GM12865 (cell line): ENCODE measurements at regions not wholly inside any gene's neighbourhood (a gene's known extent, or its start where the extent isn't known, plus 50 kb on each side); places are given as distances from the start of the nearest gene placed in this dataset.

Experiments
- DNase-seq: peaks from one replicate; pipeline ENCODE4 v3.0.0; 2010; ENCODE audit warnings: low read depth
- H3K4me3 ChIP-seq: 2 replicates; pipeline ENCODE4 v1.5.1; 2011; ENCODE audit warnings: mild to moderate bottlenecking, low read depth, low read length, control low read depth
- TF ChIP-seq, protein P1 (sequence below): IDR thresholded peaks from 2 replicates; pipeline ENCODE4 v1.5.1; 2011; ENCODE audit warnings: low read length, control low read depth, low read depth, inconsistent platforms; ENCODE audit not compliant: insufficient read depth; ENCODE audit errors: missing control alignments

DNA sequence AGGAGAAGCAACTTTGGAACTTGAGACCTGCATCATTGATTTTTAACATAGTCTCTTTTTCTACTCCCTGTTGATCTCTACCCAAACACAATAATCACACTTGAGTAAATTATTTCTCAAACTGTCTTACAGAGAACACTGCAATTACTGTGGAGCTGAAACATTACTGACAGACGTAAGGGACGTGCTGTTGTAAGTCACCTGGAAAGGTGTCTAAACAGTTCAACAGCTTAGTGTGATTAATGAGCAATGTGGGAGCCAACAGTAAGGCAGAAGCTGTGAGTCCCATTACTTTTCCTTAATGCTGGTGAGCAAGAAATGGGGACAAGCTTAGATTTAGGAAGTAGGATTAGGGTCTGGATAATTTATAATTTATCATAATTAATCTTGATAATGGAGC is 265.7 kb downstream of the DLEU7 start:
- TF ChIP-seq, protein P1, sequence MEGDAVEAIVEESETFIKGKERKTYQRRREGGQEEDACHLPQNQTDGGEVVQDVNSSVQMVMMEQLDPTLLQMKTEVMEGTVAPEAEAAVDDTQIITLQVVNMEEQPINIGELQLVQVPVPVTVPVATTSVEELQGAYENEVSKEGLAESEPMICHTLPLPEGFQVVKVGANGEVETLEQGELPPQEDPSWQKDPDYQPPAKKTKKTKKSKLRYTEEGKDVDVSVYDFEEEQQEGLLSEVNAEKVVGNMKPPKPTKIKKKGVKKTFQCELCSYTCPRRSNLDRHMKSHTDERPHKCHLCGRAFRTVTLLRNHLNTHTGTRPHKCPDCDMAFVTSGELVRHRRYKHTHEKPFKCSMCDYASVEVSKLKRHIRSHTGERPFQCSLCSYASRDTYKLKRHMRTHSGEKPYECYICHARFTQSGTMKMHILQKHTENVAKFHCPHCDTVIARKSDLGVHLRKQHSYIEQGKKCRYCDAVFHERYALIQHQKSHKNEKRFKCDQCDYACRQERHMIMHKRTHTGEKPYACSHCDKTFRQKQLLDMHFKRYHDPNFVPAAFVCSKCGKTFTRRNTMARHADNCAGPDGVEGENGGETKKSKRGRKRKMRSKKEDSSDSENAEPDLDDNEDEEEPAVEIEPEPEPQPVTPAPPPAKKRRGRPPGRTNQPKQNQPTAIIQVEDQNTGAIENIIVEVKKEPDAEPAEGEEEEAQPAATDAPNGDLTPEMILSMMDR, result no peak
- no peak overlapping the region for H3K4me3 ChIP-seq
- DNase-seq, result no peak

DNA sequence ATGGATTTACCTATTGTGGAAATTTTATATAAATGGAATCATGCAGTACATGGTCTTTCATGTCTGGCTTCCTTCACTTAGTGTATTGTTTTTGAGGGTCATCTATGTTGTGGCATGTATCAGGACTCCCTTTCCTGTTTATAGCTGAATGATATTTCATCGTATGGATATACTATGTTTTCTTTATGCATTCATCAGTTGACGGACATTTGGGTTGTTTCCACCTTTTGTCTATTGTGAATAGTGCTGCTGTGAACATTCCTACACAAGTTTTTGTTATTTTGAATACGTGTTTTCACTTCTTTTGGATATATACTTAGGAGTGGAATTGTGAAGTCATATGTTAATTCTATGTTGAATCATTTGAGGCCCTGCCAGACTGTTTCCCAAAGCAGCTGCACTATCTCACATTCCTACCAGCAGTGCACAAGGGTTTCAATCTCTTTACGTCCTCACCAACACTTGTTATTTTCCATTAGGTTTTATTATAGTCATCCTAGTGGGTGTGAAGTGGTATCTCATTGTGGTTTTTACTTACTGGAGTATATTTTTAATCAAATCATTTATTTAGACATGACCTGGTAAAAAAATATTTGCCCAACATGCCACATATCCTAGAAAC is 262.7 kb downstream of the DLEU7 start:
- no peak overlapping the region for H3K4me3 ChIP-seq
- TF ChIP-seq, protein P1, result no peak
- no peak for DNase-seq

DNA sequence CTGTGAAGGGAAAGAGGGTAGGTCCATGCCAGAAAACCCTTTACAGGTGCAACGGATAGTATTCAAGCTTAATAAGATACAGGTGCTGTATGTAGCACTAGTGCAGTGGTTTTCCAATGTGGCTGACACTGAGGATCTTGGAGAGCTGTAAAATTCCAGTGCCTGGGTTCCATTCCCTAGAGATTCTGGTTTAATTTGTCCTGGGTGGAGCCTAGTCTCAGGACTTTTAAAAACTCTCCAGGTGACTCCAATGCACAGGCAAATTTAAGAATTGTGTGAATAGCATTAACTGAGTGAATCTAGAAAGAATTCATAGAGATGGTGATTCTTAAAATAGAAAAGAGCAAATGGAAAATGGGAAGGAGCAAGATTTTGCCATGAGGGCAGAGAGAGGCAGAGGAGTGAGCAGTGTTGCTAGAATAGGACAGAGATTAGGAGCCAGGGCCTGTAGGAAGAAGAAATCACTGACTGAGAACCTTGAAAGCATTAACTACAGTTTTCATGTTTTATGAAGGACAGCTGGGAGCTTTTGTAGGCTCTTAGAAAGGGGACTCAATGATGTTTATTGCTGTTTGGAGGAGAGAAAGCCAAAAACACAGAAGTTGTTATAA is 261.8 kb downstream of the DLEU7 start:
- H3K4me3 ChIP-seq, result no peak overlapping the region
- TF ChIP-seq, protein P1, result no peak
- no peak for DNase-seq

DNA sequence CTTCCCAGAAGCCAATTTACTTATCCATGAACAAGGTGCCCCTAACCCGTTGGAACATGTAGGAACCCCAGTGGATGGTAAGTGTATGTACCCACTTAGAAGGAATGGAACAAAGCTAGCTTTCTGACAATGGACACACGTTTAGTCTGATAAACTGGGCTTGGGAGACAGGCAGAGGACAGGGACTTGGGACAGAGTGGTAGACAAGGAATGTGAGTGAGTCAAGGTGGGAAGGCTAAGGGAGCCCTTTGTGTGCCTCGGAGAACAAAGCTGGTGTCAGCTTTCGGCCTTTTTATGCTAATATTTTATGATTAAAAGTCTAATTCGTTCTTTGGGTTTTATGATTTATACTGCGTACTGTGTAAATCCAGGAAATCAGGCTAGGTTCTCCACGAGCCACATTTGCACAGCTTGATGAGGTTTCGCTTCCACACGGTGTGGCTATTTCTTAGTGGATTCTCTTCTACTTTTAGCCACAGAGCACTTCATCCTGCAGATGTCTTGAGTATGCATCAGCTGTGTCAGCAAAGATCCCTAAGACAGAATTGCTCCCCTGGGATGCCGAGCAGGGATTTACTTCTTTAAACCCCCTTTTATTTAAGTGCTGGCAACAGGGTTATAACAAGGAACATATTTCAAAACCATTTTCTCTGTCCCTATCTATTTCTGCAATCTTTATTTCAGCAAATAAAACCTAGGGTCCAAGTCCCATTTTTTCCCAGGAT is 258.5 kb downstream of the DLEU7 start:
- DNase-seq, result no peak
- TF ChIP-seq, protein P1, result no peak

DNA sequence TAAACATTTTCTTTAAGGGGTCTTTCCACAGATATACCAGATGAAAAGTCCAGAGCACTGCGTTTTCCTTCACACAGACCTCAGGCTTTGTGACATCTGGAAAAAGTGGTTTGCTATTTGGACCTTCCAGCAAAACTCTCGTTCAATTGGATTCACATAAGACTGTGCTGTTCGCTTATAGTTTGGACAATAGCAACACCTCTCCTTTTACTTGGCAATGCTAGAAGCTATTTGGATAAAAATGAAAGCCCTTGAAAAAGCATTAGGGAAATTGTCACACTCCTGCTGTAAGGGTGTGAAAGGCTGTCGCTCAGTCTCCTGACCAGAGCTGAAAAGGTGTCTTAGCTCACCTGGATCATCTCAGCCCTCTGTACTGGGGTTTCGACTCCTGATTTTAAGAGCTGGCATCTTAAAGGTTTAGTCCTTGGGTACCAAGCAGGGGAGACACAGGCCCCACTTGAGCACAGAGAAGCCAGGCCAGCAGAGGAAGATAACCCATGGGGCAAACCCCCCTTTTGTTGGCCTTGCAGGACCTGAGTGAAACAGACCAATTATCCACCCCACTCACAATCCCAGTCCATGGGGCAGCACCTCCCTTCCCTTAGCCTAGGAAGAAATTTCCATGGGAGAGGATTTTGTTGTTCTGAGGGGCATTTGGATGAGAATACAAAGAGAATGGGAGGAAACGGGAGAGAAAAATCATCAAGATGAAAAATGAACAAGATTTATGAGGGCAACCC is 257.6 kb downstream of the DLEU7 start:
- TF ChIP-seq, protein P1, result no peak
- DNase-seq, result no peak
- no peak overlapping the region for H3K4me3 ChIP-seq

More for the DNA sequence above, 258.5 kb downstream of the DLEU7 start:
- no peak overlapping the region for H3K4me3 ChIP-seq

DNA sequence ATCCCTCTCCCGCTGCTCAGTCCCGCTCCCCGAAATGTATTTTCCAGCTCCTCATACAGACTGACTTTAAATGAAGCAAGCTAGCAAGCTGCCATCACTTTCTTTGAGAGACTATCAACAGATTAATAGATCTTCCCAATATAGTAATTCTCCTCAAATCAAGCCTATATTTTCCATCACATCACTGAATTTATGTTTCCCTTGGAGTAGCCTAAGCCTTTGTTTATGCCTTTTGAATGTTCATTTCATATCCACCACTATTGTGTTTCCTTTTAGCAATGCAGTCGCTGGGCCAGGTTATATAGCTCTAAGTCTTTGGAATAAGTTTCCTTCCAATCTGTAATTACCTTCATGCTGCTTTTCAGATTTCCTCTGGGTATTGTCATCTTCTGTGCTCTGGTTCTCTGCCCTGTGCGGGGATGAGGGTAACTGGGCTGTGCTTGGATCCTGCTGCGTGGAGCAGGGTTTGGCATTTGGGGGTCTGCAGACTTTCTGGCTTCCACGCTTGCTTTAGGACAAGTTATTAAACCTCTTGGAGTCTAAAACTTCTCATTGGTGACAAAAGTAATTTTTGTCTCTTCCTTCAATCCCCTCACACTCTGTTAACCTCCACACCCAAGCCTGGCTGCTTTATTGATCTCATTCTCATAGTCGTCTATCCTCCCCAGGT is 256.9 kb downstream of the DLEU7 start:
- no peak overlapping the region for H3K4me3 ChIP-seq
- TF ChIP-seq, protein P1, result no peak
- no peak for DNase-seq
